Activated T-helper 17 cell treated with anti-CD3 and anti-CD28 coated beads, Interleukin-2, amount 50 U/mL, for 72 hours (primary cell): ENCODE measurements at regions not wholly inside any gene's neighbourhood (a gene's known extent, or its start where the extent isn't known, plus 50 kb on each side); places are given as distances from the start of the nearest gene placed in this dataset.
"Not testable (repeated sequence)": the region's sequence is repeated elsewhere in the genome, so short reads cannot be mapped to it uniquely, and the experiment has no call there.

ENCODE experiments used
- ATAC-seq: fragments of 150-1000 bp; cut with Tn5 transposase; replicated peaks from 2 replicates; pipeline ENCODE4 v1.10.0; 2021; ENCODE audit warnings: mild to moderate bottlenecking, moderate library complexity
- H3K27ac Mint-ChIP-seq: one replicate; pipeline ENCODE4 v1.8.0; 2022; ENCODE audit warnings: mixed read lengths
- H3K27me3 Mint-ChIP-seq: one replicate; pipeline ENCODE4 v1.8.0; 2022; ENCODE audit warnings: mixed read lengths
- H3K36me3 Mint-ChIP-seq: one replicate; pipeline ENCODE4 v1.8.0; 2022; ENCODE audit warnings: low read depth, mild to moderate bottlenecking, mixed read lengths
- H3K4me1 Mint-ChIP-seq: one replicate; pipeline ENCODE4 v1.8.0; 2022; ENCODE audit warnings: mixed read lengths
- H3K4me3 Mint-ChIP-seq: one replicate; pipeline ENCODE4 v1.8.0; 2022; ENCODE audit warnings: mild to moderate bottlenecking, mixed read lengths
- H3K9me3 Mint-ChIP-seq: one replicate; pipeline ENCODE4 v1.8.0; 2022; ENCODE audit warnings: mixed read lengths

DNA sequence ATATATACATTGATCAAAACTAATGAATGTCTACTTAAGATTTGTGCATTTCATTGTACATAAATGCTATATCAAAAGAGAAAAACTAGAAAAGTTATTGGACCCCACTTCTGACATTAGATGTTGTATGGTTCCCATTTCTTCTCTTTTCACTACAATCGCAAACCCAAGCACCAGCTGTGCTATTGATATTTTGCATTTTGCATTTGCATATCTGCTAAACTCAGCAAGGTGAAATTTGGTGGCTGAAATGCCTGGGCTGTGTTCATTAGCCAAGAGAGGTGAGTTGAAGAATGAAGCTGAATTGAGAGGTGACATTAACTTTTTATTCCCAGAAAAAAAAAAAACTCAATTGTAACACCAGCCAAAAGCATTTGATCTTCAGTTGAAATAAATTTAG, 232.1 kb upstream of the TENT5A start:
- Mint-ChIP-seq H3K27me3 (no peaks in the 10 kb centered on the region), H3K4me1 (no peaks in the 10 kb centered on the region), H3K36me3 (no peaks in the 10 kb centered on the region)

DNA sequence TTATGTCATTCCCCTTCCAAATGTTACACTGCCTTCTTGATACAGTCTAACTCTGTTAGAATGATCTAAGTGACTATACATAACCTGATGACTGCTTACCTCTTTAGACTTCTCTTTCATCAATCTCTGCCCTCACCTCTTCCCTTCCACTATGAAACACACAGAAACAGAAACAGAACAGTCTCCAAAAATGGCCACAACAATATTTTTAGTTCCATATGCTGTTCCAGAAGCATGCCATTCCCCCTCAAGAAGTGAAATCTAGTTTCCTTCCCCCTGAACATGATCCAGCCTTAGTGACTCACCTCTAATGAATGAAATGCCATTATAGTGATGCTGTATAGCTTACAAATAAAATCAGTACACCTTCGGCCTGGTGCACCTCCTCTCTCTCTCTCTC, 229.3 kb upstream of the TENT5A start:
- Mint-ChIP-seq H3K9me3 (peaks cover 14% of the 10 kb centered on the region), H3K27ac (no peak overlapping the region), H3K27me3 (no peaks in the 10 kb centered on the region), H3K4me1 (no peaks in the 10 kb centered on the region), H3K36me3 (no peaks in the 10 kb centered on the region), H3K4me3 (no peak overlapping the region)
- no peak for ATAC-seq

More for the DNA sequence above, 232.1 kb upstream of the TENT5A start:
- Mint-ChIP-seq H3K9me3 (peaks cover 8% of the 10 kb centered on the region), H3K27ac (no peak overlapping the region), H3K4me3 (no peak overlapping the region)
- ATAC-seq: no peak

DNA sequence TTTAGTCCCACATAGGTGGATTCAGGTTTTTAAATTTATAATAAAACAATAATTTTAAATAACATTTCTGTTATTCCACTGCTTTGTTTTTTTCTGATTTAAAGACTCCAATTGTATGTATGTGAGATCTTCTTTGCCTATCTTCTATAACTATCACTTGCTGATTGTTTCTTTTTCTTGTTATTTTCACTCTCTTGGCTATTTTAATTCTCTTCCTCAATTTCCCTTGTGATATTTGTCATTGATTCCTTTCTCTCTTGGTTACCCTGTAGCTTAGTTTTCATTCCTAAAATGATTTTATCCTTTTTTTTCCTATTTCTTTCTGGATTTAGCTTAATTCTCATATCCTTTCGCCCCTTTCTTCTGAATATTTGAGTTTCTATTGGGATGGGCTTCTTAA, 227.3 kb upstream of the TENT5A start:
- H3K9me3 Mint-ChIP-seq: peaks cover 14% of the 10 kb centered on the region
- no peak for ATAC-seq
- H3K36me3 Mint-ChIP-seq: no peaks in the 10 kb centered on the region
- no peak overlapping the region for H3K4me3 Mint-ChIP-seq
- no peaks in the 10 kb centered on the region for H3K4me1 Mint-ChIP-seq
- no peaks in the 10 kb centered on the region for H3K27me3 Mint-ChIP-seq
- no peak overlapping the region for H3K27ac Mint-ChIP-seq

DNA sequence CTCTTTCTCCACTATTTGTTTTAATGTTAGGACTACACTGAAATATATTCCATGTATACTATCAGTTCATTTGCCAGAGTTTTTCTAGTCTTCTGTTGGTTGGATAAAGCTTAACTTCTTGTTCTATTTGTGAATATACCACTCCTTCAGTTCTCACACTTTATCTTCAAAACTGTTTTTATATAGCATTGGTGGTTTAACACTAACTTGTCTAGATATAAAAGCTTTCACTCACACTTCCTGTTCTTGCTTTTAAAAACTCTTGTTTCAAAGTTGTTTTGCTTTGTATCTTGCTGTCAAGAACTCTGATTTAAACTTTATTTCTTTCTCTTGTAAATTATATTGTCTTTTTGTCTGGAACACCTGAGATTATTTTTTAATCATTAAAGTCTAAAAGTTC, 226.8 kb upstream of the TENT5A start:
- Mint-ChIP-seq H3K9me3 (peaks cover 14% of the 10 kb centered on the region), H3K4me3 (no peak overlapping the region), H3K27me3 (no peaks in the 10 kb centered on the region), H3K4me1 (no peaks in the 10 kb centered on the region), H3K27ac (no peak overlapping the region), H3K36me3 (no peaks in the 10 kb centered on the region)
- no peak for ATAC-seq

DNA sequence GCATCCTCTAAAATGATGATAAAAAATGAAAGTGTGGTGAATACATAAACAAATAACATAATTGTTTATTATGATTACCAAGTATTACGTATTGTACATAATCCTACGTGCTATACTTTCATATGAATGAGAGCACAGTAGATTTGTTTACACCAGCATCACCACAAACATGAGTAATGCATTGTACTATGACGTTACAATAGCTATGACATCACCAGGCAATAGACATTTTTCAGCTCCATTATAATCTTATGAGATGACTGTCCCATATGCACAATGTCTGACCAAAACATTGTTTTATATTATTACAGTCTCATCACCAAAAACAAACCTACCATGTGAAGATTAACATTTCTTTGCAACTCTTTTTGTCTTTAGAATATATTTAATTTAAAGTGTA, 225.7 kb upstream of the TENT5A start:
- Mint-ChIP-seq H3K36me3 (no peaks in the 10 kb centered on the region), H3K4me3 (no peak overlapping the region), H3K27ac (no peak overlapping the region), H3K9me3 (peaks cover 14% of the 10 kb centered on the region), H3K27me3 (no peaks in the 10 kb centered on the region), H3K4me1 (no peaks in the 10 kb centered on the region)
- no peak for ATAC-seq

DNA sequence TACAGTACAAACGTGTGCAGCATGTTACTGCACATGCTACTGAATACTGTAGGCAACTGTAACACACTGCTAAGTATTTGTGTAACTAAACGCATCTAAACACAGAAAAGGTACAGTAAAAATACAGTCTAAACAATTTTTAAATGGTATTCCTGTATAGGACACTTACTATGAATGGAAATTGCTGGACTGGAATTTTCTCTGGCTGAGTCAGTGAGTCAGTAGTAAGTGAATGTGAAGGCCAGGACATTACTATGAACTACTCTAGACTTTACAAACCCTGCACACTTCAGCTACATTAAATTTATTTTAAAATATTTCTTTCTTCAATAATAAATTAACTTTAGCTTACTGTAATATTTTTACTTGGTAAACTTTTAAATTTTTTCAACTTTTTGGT, 225.0 kb upstream of the TENT5A start:
- Mint-ChIP-seq H3K9me3 (peaks cover 19% of the 10 kb centered on the region), H3K27ac (no peak overlapping the region), H3K4me3 (no peak overlapping the region), H3K4me1 (no peaks in the 10 kb centered on the region), H3K36me3 (no peaks in the 10 kb centered on the region), H3K27me3 (no peaks in the 10 kb centered on the region)
- ATAC-seq: no peak

DNA sequence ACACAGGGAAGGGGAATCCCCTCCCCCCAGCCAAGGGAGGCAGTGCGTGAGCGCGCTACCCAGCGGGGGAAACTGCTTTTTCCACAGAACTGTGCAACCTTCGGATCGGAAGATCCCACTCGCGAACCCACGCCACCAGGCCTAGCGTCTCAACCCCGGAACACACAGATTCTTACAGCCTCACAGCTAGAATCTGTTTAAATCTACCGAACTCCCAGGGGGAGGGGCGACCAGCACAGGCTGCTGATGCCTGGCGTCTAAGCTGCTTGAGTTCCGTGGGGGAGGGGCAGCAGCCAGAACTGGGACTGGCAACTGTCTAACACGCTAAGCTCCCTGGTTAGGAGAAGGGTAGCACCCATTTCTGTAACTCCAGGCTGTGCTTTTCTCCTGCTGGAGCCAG, 217.3 kb upstream of the TENT5A start:
- H3K27ac Mint-ChIP-seq: no peak overlapping the region
- no peaks in the 10 kb centered on the region for H3K36me3 Mint-ChIP-seq
- H3K9me3 Mint-ChIP-seq: peaks cover 17% of the 10 kb centered on the region
- H3K4me3 Mint-ChIP-seq: no peak overlapping the region
- H3K4me1 Mint-ChIP-seq: no peaks in the 10 kb centered on the region
- no peak for ATAC-seq
- H3K27me3 Mint-ChIP-seq: peaks cover 6% of the 10 kb centered on the region

DNA sequence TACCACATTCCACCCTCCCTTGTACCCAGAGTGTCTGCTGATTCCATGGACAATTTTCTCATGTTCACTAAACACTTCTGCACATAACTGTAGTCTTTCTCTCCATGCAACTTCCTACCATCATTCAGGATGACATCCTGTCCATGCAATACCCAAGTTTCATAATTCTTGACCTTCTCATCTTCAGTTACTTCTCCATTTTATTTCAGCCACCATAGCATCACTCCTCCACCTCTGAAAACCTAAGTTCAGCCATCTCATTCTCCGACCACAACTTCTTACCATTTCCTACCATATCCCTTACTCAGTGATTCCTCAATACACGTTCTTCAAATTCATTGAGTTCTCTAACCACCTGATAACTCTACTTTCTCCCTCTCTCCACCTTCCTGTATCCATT, 216.5 kb upstream of the TENT5A start:
- no peak for ATAC-seq
- no peaks in the 10 kb centered on the region for H3K4me1 Mint-ChIP-seq
- no peak overlapping the region for H3K27ac Mint-ChIP-seq
- H3K36me3 Mint-ChIP-seq: no peaks in the 10 kb centered on the region
- peaks cover 6% of the 10 kb centered on the region for H3K27me3 Mint-ChIP-seq
- H3K4me3 Mint-ChIP-seq: no peak overlapping the region
- peaks cover 17% of the 10 kb centered on the region for H3K9me3 Mint-ChIP-seq

DNA sequence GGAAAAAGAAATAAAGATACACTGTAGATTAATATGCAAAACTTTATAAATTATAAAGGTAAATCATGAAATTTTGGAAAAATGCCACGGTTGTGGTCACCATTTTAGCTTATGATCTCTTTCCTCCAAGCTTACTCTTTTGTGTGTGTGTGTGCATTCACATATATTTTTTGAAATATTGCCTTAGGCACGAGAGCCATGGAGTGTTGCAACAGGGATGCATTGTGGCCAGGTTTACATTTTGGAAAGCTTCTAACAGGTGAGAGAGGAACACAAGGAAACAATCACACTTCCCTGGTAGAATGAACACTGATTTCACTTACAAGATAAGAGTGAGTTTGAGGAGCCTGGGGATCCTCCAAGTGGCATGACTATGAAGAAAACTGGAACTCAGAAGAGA, 214.5 kb upstream of the TENT5A start:
- Mint-ChIP-seq H3K27me3 (peaks cover 6% of the 10 kb centered on the region), H3K36me3 (no peaks in the 10 kb centered on the region), H3K4me1 (no peaks in the 10 kb centered on the region), H3K9me3 (peaks cover 11% of the 10 kb centered on the region), H3K4me3 (no peak overlapping the region), H3K27ac (no peak overlapping the region)
- no peak for ATAC-seq

DNA sequence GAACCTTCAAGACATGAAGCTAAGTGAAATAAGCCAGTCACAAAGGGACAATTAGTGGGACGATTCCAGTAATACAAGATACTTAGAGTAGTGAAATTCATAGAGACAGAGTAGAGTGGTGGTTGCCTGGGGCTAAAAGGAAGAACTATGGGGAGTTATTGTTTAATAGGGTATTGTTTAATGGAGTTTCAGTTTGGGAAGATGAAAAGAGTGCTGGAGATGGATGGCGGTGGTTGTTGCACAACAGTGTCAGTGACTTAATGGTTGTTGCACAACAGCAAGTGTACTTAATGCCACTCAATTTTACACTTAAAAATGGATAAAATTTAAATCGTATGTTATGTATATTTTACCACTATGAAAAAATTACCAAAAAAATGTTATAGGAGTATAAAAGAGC, 209.7 kb upstream of the TENT5A start:
- H3K27ac Mint-ChIP-seq: no peak overlapping the region
- no peaks in the 10 kb centered on the region for H3K27me3 Mint-ChIP-seq
- ATAC-seq: no peak
- no peaks in the 10 kb centered on the region for H3K4me1 Mint-ChIP-seq
- H3K4me3 Mint-ChIP-seq: no peak overlapping the region
- H3K9me3 Mint-ChIP-seq: peaks cover 8% of the 10 kb centered on the region
- H3K36me3 Mint-ChIP-seq: no peaks in the 10 kb centered on the region

DNA sequence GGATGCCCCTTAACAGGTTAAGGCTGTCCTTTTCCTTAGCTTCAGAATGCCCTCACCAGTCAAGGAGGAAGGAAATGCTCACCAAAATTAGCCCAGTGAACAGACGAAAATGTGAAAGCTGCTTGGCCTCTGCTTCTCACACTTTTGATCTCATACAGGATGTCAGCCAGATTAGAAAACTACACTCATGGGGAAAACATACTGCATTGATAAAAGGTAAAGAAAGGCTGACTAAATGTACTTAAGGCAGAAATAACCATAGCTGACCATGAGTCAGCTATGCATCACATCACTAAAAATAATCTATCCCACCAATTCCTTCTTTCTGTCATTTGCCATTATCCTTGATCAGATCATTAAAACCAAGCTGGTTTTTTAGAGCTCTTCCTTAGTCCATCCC, 198.4 kb upstream of the TENT5A start:
- Mint-ChIP-seq H3K4me3 (no peak overlapping the region), H3K36me3 (no peaks in the 10 kb centered on the region), H3K4me1 (no peaks in the 10 kb centered on the region), H3K27ac (no peak overlapping the region), H3K27me3 (no peaks in the 10 kb centered on the region), H3K9me3 (no peaks in the 10 kb centered on the region)
- no peak for ATAC-seq

DNA sequence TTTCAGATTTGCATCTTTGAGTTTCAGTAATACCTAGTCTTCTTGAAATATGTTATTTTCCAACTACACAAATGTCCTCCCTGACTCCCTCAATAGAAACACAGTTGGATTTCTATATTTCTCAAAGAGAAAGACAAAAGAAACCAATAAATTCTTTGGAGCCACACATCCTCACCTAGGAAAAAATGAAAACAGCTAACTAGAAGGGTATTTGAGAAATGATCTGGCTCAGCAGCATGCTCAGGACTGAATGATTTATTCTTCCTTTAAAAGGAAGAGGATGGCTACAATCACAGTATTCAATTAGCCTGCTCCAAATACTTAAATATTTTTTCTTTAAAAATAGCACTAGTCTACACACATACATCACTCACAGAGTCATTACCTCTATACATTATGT, 196.4 kb upstream of the TENT5A start:
- Mint-ChIP-seq H3K4me1 (no peaks in the 10 kb centered on the region), H3K27me3 (no peaks in the 10 kb centered on the region), H3K27ac (no peak overlapping the region), H3K36me3 (no peaks in the 10 kb centered on the region), H3K9me3 (no peaks in the 10 kb centered on the region), H3K4me3 (no peak overlapping the region)
- ATAC-seq: no peak

DNA sequence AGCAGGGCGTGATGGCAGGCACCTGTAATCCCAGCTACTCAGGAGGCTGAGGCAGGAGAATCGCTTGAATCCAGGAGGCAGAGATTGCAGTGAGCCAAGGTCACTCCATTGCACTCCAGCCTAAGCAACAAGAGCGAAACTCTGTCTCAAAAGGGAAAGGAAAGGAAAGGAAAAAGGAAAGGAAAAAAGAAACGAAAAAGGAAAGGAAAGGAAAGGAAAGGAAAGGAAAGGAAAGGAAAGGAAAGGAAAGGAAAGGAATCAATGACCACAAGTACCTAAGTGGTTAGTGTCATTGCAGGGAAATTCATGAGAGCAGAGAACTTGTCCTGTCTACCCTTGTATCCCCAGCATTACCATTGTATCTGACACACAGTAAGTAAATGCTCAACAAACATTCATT, 195.7 kb upstream of the TENT5A start:
- H3K9me3 Mint-ChIP-seq, H3K27ac Mint-ChIP-seq, H3K4me1 Mint-ChIP-seq, H3K4me3 Mint-ChIP-seq, H3K36me3 Mint-ChIP-seq, H3K27me3 Mint-ChIP-seq, ATAC-seq: not testable (repeated sequence)

DNA sequence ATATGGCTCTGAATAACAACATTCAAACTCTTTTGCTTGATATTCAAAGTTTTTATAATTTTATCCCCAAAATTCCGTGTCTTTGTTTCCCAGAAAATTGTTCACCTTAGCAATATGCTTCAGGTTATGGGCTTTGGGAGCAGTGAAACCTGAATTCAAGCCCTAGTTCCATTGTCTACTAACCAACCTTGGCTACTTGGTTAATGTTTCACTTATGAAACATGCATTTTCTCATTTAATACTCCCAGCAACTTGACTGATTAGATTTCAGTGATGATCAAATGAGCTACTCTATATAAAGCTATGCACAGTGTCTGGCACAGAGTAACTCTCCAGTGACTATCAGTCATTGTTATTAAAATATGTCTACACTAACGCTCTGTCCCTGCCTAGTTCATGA, 192.2 kb upstream of the TENT5A start:
- H3K9me3 Mint-ChIP-seq: no peaks in the 10 kb centered on the region
- ATAC-seq: no peak
- H3K27me3 Mint-ChIP-seq: no peaks in the 10 kb centered on the region
- no peak overlapping the region for H3K27ac Mint-ChIP-seq
- H3K4me3 Mint-ChIP-seq: no peak overlapping the region
- no peaks in the 10 kb centered on the region for H3K36me3 Mint-ChIP-seq
- H3K4me1 Mint-ChIP-seq: no peaks in the 10 kb centered on the region

DNA sequence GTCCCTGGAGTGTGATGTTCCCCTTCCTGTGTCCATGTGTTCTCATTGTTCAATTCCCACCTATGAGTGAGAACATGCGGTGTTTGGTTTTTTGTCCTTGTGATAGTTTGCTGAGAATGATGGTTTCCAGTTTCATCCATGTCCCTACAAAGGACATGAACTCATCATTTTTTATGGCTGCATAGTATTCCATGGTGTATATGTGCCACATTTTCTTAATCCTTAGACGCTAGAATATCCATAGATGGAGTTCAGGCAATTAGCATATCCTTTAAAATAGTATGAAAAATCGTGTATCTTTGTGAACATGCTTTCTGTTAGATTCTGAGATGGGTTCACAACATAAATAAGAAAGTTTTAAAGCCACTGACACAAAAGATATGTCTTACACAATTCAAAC, 190.4 kb upstream of the TENT5A start:
- not testable (repeated sequence) for H3K4me3 Mint-ChIP-seq, H3K4me1 Mint-ChIP-seq, H3K36me3 Mint-ChIP-seq, H3K27ac Mint-ChIP-seq, H3K9me3 Mint-ChIP-seq, ATAC-seq, H3K27me3 Mint-ChIP-seq

DNA sequence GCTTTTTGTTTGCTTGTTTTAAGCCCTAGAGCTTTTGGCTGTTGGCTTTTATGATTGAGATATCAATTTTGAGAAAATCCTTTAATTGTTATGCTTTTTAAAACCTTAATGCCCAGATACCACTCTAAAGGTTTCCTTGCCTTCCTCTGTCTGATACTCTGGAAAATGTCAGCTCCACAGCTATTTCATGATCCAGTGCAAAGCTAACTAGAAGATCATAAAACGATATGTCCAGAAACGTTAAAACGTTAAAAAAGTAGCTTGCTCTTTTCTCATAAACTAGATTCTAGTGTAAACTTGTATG, 189.5 kb upstream of the TENT5A start:
- no peak for ATAC-seq
- H3K4me1 Mint-ChIP-seq: peaks cover 4% of the 10 kb centered on the region
- peaks cover 4% of the 10 kb centered on the region for H3K9me3 Mint-ChIP-seq
- no peak overlapping the region for H3K4me3 Mint-ChIP-seq
- no peaks in the 10 kb centered on the region for H3K36me3 Mint-ChIP-seq
- no peak overlapping the region for H3K27ac Mint-ChIP-seq
- H3K27me3 Mint-ChIP-seq: peaks cover 4% of the 10 kb centered on the region
